ENCODE measurements at regions not wholly inside any gene's neighbourhood (a gene's known extent, or its start where the extent isn't known, plus 50 kb on each side); places are given as distances from the start of the nearest gene placed in this dataset.

DNA sequence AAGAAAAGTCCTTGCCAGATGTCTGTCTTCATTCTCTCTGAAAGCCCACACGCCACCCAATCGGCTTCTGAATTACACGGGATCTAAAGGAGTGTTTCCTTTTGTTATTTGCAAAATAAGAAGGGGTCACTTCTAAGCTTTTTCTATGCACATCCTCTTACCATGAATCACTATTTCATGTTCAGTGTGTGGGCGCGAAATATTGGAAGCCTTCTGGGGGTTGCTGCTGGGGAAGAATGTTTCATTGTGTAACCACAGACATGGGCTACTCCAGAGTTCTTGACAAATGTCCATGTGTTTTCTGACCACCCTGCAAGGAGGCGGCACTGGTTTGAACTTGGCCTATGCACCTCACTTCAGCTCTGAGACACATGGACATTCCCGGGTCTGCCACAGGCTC, 133.6 kb upstream of the APCDD1 start:
- TF ChIP-seq CREB1 (CRISPR knock-in tag; IDR thresholded peaks at IDR 0.05; ENCODE audit: low read depth) = no peak
- no peak for TF ChIP-seq JUNB (IDR thresholded peaks at IDR 0.05; ENCODE audit: unreplicated experiment)
- no peak for TF ChIP-seq ZNF114 (CRISPR knock-in tag; IDR thresholded peaks at IDR 0.05)
- TF ChIP-seq, protein P1, sequence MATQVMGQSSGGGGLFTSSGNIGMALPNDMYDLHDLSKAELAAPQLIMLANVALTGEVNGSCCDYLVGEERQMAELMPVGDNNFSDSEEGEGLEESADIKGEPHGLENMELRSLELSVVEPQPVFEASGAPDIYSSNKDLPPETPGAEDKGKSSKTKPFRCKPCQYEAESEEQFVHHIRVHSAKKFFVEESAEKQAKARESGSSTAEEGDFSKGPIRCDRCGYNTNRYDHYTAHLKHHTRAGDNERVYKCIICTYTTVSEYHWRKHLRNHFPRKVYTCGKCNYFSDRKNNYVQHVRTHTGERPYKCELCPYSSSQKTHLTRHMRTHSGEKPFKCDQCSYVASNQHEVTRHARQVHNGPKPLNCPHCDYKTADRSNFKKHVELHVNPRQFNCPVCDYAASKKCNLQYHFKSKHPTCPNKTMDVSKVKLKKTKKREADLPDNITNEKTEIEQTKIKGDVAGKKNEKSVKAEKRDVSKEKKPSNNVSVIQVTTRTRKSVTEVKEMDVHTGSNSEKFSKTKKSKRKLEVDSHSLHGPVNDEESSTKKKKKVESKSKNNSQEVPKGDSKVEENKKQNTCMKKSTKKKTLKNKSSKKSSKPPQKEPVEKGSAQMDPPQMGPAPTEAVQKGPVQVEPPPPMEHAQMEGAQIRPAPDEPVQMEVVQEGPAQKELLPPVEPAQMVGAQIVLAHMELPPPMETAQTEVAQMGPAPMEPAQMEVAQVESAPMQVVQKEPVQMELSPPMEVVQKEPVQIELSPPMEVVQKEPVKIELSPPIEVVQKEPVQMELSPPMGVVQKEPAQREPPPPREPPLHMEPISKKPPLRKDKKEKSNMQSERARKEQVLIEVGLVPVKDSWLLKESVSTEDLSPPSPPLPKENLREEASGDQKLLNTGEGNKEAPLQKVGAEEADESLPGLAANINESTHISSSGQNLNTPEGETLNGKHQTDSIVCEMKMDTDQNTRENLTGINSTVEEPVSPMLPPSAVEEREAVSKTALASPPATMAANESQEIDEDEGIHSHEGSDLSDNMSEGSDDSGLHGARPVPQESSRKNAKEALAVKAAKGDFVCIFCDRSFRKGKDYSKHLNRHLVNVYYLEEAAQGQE (IDR thresholded peaks at IDR 0.05; ENCODE audit: unreplicated experiment) = no peak
- TF ChIP-seq, protein P2, sequence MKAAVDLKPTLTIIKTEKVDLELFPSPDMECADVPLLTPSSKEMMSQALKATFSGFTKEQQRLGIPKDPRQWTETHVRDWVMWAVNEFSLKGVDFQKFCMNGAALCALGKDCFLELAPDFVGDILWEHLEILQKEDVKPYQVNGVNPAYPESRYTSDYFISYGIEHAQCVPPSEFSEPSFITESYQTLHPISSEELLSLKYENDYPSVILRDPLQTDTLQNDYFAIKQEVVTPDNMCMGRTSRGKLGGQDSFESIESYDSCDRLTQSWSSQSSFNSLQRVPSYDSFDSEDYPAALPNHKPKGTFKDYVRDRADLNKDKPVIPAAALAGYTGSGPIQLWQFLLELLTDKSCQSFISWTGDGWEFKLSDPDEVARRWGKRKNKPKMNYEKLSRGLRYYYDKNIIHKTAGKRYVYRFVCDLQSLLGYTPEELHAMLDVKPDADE (IDR thresholded peaks at IDR 0.05) = no peak
- no peak for TF ChIP-seq EZH2 (IDR thresholded peaks at IDR 0.05; ENCODE audit: low read depth, unreplicated experiment)
- TF ChIP-seq NANOG (IDR thresholded peaks at IDR 0.05; ENCODE audit: borderline replicate concordance) = no peak
- no peak for TF ChIP-seq ZNF331 (CRISPR knock-in tag; IDR thresholded peaks at IDR 0.05; ENCODE audit: low read depth)
- no peak for TF ChIP-seq STAT1 (IDR thresholded peaks at IDR 0.05; ENCODE audit: unreplicated experiment)
- no peak for TF ChIP-seq EZH2phosphoT487 (IDR thresholded peaks at IDR 0.05; ENCODE audit: unreplicated experiment)
- TF ChIP-seq POLR2AphosphoS5 (IDR thresholded peaks at IDR 0.05; ENCODE audit: low read depth) = no peak
- TF ChIP-seq, protein P3, sequence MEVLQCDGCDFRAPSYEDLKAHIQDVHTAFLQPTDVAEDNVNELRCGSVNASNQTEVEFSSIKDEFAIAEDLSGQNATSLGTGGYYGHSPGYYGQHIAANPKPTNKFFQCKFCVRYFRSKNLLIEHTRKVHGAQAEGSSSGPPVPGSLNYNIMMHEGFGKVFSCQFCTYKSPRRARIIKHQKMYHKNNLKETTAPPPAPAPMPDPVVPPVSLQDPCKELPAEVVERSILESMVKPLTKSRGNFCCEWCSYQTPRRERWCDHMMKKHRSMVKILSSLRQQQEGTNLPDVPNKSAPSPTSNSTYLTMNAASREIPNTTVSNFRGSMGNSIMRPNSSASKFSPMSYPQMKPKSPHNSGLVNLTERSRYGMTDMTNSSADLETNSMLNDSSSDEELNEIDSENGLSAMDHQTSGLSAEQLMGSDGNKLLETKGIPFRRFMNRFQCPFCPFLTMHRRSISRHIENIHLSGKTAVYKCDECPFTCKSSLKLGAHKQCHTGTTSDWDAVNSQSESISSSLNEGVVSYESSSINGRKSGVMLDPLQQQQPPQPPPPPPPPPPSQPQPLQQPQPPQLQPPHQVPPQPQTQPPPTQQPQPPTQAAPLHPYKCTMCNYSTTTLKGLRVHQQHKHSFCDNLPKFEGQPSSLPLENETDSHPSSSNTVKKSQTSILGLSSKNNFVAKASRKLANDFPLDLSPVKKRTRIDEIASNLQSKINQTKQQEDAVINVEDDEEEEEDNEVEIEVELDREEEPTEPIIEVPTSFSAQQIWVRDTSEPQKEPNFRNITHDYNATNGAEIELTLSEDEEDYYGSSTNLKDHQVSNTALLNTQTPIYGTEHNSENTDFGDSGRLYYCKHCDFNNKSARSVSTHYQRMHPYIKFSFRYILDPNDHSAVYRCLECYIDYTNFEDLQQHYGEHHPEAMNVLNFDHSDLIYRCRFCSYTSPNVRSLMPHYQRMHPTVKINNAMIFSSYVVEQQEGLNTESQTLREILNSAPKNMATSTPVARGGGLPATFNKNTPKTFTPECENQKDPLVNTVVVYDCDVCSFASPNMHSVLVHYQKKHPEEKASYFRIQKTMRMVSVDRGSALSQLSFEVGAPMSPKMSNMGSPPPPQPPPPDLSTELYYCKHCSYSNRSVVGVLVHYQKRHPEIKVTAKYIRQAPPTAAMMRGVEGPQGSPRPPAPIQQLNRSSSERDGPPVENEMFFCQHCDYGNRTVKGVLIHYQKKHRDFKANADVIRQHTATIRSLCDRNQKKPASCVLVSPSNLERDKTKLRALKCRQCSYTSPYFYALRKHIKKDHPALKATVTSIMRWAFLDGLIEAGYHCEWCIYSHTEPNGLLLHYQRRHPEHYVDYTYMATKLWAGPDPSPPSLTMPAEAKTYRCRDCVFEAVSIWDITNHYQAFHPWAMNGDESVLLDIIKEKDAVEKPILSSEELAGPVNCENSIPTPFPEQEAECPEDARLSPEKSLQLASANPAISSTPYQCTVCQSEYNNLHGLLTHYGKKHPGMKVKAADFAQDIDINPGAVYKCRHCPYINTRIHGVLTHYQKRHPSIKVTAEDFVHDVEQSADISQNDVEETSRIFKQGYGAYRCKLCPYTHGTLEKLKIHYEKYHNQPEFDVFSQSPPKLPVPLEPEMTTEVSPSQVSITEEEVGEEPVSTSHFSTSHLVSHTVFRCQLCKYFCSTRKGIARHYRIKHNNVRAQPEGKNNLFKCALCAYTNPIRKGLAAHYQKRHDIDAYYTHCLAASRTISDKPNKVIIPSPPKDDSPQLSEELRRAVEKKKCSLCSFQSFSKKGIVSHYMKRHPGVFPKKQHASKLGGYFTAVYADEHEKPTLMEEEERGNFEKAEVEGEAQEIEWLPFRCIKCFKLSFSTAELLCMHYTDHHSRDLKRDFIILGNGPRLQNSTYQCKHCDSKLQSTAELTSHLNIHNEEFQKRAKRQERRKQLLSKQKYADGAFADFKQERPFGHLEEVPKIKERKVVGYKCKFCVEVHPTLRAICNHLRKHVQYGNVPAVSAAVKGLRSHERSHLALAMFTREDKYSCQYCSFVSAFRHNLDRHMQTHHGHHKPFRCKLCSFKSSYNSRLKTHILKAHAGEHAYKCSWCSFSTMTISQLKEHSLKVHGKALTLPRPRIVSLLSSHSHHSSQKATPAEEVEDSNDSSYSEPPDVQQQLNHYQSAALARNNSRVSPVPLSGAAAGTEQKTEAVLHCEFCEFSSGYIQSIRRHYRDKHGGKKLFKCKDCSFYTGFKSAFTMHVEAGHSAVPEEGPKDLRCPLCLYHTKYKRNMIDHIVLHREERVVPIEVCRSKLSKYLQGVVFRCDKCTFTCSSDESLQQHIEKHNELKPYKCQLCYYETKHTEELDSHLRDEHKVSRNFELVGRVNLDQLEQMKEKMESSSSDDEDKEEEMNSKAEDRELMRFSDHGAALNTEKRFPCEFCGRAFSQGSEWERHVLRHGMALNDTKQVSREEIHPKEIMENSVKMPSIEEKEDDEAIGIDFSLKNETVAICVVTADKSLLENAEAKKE (CRISPR knock-in tag; IDR thresholded peaks at IDR 0.05) = no peak
- TF ChIP-seq, protein P4, sequence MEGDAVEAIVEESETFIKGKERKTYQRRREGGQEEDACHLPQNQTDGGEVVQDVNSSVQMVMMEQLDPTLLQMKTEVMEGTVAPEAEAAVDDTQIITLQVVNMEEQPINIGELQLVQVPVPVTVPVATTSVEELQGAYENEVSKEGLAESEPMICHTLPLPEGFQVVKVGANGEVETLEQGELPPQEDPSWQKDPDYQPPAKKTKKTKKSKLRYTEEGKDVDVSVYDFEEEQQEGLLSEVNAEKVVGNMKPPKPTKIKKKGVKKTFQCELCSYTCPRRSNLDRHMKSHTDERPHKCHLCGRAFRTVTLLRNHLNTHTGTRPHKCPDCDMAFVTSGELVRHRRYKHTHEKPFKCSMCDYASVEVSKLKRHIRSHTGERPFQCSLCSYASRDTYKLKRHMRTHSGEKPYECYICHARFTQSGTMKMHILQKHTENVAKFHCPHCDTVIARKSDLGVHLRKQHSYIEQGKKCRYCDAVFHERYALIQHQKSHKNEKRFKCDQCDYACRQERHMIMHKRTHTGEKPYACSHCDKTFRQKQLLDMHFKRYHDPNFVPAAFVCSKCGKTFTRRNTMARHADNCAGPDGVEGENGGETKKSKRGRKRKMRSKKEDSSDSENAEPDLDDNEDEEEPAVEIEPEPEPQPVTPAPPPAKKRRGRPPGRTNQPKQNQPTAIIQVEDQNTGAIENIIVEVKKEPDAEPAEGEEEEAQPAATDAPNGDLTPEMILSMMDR (conservative IDR thresholded peaks at IDR 0.05; ENCODE audit: low read depth in 2 of 2) = no peak
- no peak overlapping the region for H3K4me2 ChIP-seq
- H3K4me1 Mint-ChIP-seq = peaks cover 20% of the 10 kb centered on the region
- no peak for DNase-seq (ENCODE audit: low spot score)
- no peaks in the 10 kb centered on the region for H3K36me3 ChIP-seq (ENCODE audit: insufficient read depth)
- H4K20me1 ChIP-seq (replicated peaks; ENCODE audit: insufficient read depth) = no peaks in the 10 kb centered on the region
- H3K4me1 ChIP-seq (ENCODE audit: insufficient read depth) = no peaks in the 10 kb centered on the region
- no peaks in the 10 kb centered on the region for H3K79me2 ChIP-seq (replicated peaks; ENCODE audit: insufficient read depth)
- peaks cover 8% of the 10 kb centered on the region for H3K36me3 Mint-ChIP-seq (ENCODE audit: low read depth)
- H3K27ac ChIP-seq (ENCODE audit: low read depth) = no peak overlapping the region
- H3K27me3 ChIP-seq (ENCODE audit: insufficient read depth) = no peaks in the 10 kb centered on the region
- no peak for ATAC-seq
- no peak overlapping the region for H2AFZ ChIP-seq
- peaks cover 7% of the 10 kb centered on the region for H3K27me3 Mint-ChIP-seq (ENCODE audit: insufficient read depth, low read depth, poor library complexity)
- H3K9me3 Mint-ChIP-seq = peaks cover 10% of the 10 kb centered on the region
- no peak overlapping the region for H3K27ac Mint-ChIP-seq
- H3K9me2 ChIP-seq (ENCODE audit: insufficient read depth) = no peaks in the 10 kb centered on the region
- H3K4me3 ChIP-seq = no peak overlapping the region
- H3F3A ChIP-seq (replicated peaks; ENCODE audit: low read depth) = no peaks in the 10 kb centered on the region
- H3K4me3 Mint-ChIP-seq = no peak overlapping the region
